GM12801 (cell line): ENCODE measurements at regions not wholly inside any gene's neighbourhood (a gene's known extent, or its start where the extent isn't known, plus 50 kb on each side); places are given as distances from the start of the nearest gene placed in this dataset.

Experiments used
- CTCF ChIP-seq: IDR thresholded peaks from one replicate; pipeline ENCODE4 v1.5.1; 2011; ENCODE audit warnings: control low read depth; ENCODE audit not compliant: insufficient read length; ENCODE audit errors: extremely low read depth

- no peak for TF ChIP-seq CTCF
Observed at GRCh38 chr9:126117631-126118030, 209.0 kb upstream of the MVB12B start.

GRCh38 chr9:126119731-126120130 is 206.9 kb upstream of the MVB12B start:
- TF ChIP-seq CTCF: no peak

- no peak for TF ChIP-seq CTCF
Observed at GRCh38 chr9:126122901-126123616, 203.6 kb upstream of the MVB12B start.

GRCh38 chr9:126123927-126124326 is 202.7 kb upstream of the MVB12B start:
- TF ChIP-seq CTCF: no peak

GRCh38 chr9:126125177-126125576 is 201.5 kb upstream of the MVB12B start:
- TF ChIP-seq CTCF: no peak

- no peak for TF ChIP-seq CTCF
Observed at GRCh38 chr9:126125577-126125976, 201.1 kb upstream of the MVB12B start.

- TF ChIP-seq CTCF: no peak
Observed at GRCh38 chr9:126125992-126126409, 200.6 kb upstream of the MVB12B start.
